ENCODE measurements at regions not wholly inside any gene's neighbourhood (a gene's known extent, or its start where the extent isn't known, plus 50 kb on each side); places are given as distances from the start of the nearest gene placed in this dataset.
"Not testable (repeated sequence)": the region's sequence is repeated elsewhere in the genome, so short reads cannot be mapped to it uniquely, and the experiment has no call there.

DNA sequence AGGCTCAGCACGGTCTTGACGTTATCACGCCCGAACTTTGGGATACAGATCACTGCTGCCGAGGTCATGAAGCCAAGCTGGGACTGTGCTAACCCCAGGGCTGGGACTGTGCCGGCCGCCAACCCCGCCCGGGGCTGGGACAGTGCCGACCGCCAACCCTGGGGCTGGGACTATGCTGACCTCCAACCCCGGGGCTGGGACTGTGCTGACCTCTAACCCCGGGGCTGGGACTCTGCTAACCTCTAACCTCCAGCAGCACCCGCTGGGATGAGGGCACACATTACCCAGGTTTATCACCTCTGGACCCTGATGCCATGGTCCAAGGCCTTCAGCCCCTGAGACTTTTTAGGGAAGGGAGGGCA lies 129.7 kb downstream of the IGLL1 start:
- TF ChIP-seq EZH2 (IDR thresholded peaks at IDR 0.05; ENCODE audit: borderline replicate concordance, low read depth, low read length, poor library complexity, severe bottlenecking), result no peak
- TF ChIP-seq, protein P1, sequence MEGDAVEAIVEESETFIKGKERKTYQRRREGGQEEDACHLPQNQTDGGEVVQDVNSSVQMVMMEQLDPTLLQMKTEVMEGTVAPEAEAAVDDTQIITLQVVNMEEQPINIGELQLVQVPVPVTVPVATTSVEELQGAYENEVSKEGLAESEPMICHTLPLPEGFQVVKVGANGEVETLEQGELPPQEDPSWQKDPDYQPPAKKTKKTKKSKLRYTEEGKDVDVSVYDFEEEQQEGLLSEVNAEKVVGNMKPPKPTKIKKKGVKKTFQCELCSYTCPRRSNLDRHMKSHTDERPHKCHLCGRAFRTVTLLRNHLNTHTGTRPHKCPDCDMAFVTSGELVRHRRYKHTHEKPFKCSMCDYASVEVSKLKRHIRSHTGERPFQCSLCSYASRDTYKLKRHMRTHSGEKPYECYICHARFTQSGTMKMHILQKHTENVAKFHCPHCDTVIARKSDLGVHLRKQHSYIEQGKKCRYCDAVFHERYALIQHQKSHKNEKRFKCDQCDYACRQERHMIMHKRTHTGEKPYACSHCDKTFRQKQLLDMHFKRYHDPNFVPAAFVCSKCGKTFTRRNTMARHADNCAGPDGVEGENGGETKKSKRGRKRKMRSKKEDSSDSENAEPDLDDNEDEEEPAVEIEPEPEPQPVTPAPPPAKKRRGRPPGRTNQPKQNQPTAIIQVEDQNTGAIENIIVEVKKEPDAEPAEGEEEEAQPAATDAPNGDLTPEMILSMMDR (conservative IDR thresholded peaks at IDR 0.05; ENCODE audit: low read depth, low read length), result no peak
- no peaks in the 10 kb centered on the region for H3K27me3 ChIP-seq (replicated peaks; ENCODE audit: insufficient read depth, low read depth, low read length, poor library complexity)
- CTCF ChIA-PET, result no interaction called here
- no peaks in the 10 kb centered on the region for H3K9me3 ChIP-seq (ENCODE audit: low read depth, low read length, poor library complexity, severe bottlenecking)
- H3K4me1 ChIP-seq (ENCODE audit: insufficient read depth, low read length, poor library complexity, severe bottlenecking), result no peaks in the 10 kb centered on the region
- no TSS peak for BruUV-seq (replicated peaks)
- DNase-seq (ENCODE audit: low spot score), result no peak
- H3K27ac ChIP-seq (ENCODE audit: low read depth, low read length, poor library complexity, severe bottlenecking), result no peak overlapping the region
- no peak overlapping the region for H3K4me3 ChIP-seq (ENCODE audit: low read depth, low read length, poor library complexity, severe bottlenecking)
- POLR2A ChIA-PET (ENCODE audit: low non-redundant PET), result no interaction called here
- no peaks in the 10 kb centered on the region for H3K36me3 ChIP-seq (ENCODE audit: insufficient read depth, low read length, poor library complexity, severe bottlenecking)
- intact Hi-C loops (cut with micrococcal nuclease; ENCODE audit: unreplicated experiment), result no loop called here

DNA sequence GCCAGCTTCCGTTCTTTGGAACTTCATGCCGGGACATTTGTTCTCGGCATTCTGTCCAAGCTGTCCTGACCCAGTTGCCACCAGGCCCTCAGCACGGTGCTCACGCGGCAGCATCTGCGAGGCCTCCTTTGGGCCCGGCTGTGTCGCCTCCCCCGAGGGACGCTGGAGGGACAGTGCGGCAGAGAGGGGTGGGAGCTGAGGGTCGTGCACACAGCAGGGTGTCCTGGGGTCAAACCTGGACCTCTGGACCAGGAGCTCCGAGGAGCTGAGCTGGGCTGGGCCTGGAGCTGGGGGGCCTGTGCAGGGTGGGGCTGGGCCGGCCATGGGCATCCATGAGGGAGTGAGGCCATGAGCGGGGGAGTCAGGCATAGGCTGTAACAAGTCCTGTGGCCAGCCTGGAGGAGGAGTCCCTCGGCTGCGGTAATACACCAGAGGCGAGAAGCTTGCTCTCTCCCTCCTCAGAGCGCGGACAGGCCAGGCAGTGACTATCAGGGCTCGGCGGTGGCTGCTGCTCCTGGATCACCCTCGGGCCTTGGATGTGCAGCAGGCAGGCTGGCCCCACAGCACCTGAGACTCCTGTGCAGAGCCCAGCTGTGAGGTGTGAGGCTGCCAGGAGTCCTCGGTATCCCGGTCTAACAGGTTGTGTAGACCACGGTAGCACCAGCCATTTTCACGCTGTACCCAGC lies 130.2 kb downstream of the IGLL1 start:
- H3K27me3 ChIP-seq (replicated peaks; ENCODE audit: insufficient read depth, low read depth, low read length, poor library complexity); CTCF ChIA-PET; BruUV-seq (replicated peaks); POLR2A ChIA-PET (ENCODE audit: low non-redundant PET); H3K36me3 ChIP-seq (ENCODE audit: insufficient read depth, low read length, poor library complexity, severe bottlenecking); intact Hi-C loops (cut with micrococcal nuclease; ENCODE audit: unreplicated experiment); DNase-seq (ENCODE audit: low spot score); H3K4me1 ChIP-seq (ENCODE audit: insufficient read depth, low read length, poor library complexity, severe bottlenecking); H3K4me3 ChIP-seq (ENCODE audit: low read depth, low read length, poor library complexity, severe bottlenecking); H3K9me3 ChIP-seq (ENCODE audit: low read depth, low read length, poor library complexity, severe bottlenecking); H3K27ac ChIP-seq (ENCODE audit: low read depth, low read length, poor library complexity, severe bottlenecking): not testable (repeated sequence)

DNA sequence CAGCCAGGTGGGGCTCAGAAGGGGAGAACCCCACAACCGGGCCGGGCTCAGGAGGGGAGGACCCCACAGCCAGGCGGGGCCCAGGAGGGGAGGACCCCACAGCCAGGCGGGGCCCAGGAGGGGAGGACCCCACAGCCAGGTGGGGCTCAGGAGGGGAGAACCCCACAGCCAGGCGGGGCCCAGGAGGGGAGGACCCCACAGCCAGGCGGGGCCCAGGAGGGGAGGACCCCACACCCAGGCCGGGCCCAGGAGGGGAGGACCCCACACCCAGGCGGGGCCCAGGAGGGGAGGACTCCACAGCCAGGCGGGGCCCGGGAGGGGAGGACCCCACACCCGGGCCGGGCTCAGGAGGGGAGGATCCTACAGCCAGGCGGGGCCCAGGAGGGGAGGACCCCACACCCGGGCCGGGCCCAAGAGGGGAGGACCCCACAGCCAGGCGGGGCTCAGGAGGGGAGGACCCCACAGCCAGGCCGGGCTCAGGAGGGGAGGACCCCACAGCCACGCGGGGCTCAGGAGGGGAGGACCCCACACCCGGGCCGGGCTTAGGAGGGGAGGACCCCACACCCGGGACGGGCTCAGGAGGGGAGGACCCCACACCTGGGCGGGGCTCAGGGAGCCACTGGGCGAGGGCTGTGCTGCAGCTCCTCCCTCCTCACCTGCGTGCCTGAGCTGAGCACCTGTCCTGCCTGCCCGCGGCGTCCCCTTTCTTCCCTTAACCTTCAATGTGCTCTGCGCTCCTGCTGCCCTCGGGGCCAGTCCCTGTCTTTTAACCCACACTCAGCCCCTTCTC lies 131.4 kb downstream of the IGLL1 start:
- CTCF ChIA-PET; DNase-seq (ENCODE audit: low spot score); H3K4me3 ChIP-seq (ENCODE audit: low read depth, low read length, poor library complexity, severe bottlenecking); H3K4me1 ChIP-seq (ENCODE audit: insufficient read depth, low read length, poor library complexity, severe bottlenecking); H3K9me3 ChIP-seq (ENCODE audit: low read depth, low read length, poor library complexity, severe bottlenecking); BruUV-seq (replicated peaks); H3K27ac ChIP-seq (ENCODE audit: low read depth, low read length, poor library complexity, severe bottlenecking); H3K36me3 ChIP-seq (ENCODE audit: insufficient read depth, low read length, poor library complexity, severe bottlenecking); intact Hi-C loops (cut with micrococcal nuclease; ENCODE audit: unreplicated experiment); H3K27me3 ChIP-seq (replicated peaks; ENCODE audit: insufficient read depth, low read depth, low read length, poor library complexity); POLR2A ChIA-PET (ENCODE audit: low non-redundant PET): not testable (repeated sequence)

DNA sequence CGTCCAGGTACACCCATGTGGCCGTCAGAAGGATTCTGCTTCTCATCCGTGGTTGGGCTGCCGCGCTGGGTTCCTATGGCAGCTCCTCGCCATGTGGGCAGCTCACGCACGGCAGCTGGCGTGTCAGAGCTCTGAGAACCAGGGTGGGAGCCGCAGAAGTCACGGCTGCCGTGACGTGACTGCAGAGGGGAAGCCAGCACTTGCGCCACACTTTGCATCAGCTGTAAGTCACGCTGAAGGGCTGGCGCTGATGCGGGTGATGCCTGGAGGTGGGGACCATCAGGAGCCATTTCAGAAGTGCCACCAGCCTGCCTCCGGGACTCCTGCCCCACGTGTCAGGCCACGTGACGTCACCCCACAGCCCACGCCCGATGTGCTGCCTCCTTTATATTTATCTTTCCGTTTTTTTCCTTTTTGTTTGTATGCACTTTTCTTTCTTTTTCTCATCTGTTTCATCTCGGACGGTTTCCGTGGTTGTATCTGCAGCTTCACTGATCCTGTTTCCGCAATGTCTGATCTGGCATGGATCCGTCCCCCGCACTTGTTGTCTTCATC lies 133.2 kb downstream of the IGLL1 start:
- no peak for DNase-seq (ENCODE audit: low spot score)
- no peaks in the 10 kb centered on the region for H3K36me3 ChIP-seq (ENCODE audit: insufficient read depth, low read length, poor library complexity, severe bottlenecking)
- H3K27me3 ChIP-seq (replicated peaks; ENCODE audit: insufficient read depth, low read depth, low read length, poor library complexity), result no peaks in the 10 kb centered on the region
- no peak overlapping the region for H3K4me3 ChIP-seq (ENCODE audit: low read depth, low read length, poor library complexity, severe bottlenecking)
- intact Hi-C loops (cut with micrococcal nuclease; ENCODE audit: unreplicated experiment), result no loop called here
- no peaks in the 10 kb centered on the region for H3K4me1 ChIP-seq (ENCODE audit: insufficient read depth, low read length, poor library complexity, severe bottlenecking)
- CTCF ChIA-PET, result no interaction called here
- POLR2A ChIA-PET (ENCODE audit: low non-redundant PET), result no interaction called here
- H3K9me3 ChIP-seq (ENCODE audit: low read depth, low read length, poor library complexity, severe bottlenecking), result no peaks in the 10 kb centered on the region
- TF ChIP-seq EZH2 (IDR thresholded peaks at IDR 0.05; ENCODE audit: borderline replicate concordance, low read depth, low read length, poor library complexity, severe bottlenecking), result no peak
- TF ChIP-seq, protein P1 (conservative IDR thresholded peaks at IDR 0.05; ENCODE audit: low read depth, low read length), result no peak
- H3K27ac ChIP-seq (ENCODE audit: low read depth, low read length, poor library complexity, severe bottlenecking), result no peak overlapping the region
- BruUV-seq (replicated peaks), result no TSS peak

DNA sequence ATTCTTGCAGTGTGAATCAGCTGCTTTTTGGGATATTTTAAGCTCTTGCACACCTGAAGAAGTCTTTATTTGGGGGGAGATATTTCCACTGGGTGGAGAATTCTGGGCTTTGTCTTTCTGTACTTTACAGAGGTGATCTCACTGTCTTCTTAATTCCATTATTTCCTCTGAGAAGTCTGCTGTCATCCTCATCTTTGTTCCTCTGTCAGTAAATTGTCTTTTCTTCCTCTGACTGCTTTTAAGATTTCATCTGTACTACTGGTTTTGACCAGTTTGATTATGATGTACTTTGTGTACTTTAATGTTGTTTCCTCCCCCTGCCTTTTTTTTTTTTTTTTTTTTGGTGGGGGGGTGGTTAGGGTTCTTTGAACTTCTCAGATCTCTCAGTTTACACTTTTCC lies 133.9 kb downstream of the IGLL1 start:
- POLR2A ChIA-PET (ENCODE audit: low non-redundant PET); DNase-seq (ENCODE audit: low spot score); H3K4me1 ChIP-seq (ENCODE audit: insufficient read depth, low read length, poor library complexity, severe bottlenecking); H3K27ac ChIP-seq (ENCODE audit: low read depth, low read length, poor library complexity, severe bottlenecking); intact Hi-C loops (cut with micrococcal nuclease; ENCODE audit: unreplicated experiment); H3K27me3 ChIP-seq (replicated peaks; ENCODE audit: insufficient read depth, low read depth, low read length, poor library complexity); H3K36me3 ChIP-seq (ENCODE audit: insufficient read depth, low read length, poor library complexity, severe bottlenecking); BruUV-seq (replicated peaks); H3K4me3 ChIP-seq (ENCODE audit: low read depth, low read length, poor library complexity, severe bottlenecking); CTCF ChIA-PET; H3K9me3 ChIP-seq (ENCODE audit: low read depth, low read length, poor library complexity, severe bottlenecking): not testable (repeated sequence)

DNA sequence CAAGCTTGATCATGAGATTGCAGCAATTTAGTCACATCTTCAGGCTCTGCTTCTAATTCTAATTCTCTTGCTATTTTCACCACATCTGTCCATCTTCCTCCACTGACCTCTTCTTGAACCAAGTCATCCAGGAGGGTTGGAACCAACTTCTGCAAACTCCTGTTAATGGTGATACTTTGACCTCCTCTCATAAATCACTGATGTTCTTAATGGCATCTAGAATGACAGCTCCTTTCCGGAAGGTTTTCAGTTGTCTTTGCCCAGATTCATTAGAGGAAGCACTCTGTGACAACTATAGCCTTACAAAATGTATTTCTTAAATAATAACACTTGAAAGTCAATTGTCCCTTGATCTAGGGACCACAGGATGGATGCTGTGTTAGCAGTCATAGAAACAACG lies 136.2 kb downstream of the IGLL1 start:
- H3K27me3 ChIP-seq (replicated peaks; ENCODE audit: insufficient read depth, low read depth, low read length, poor library complexity); DNase-seq (ENCODE audit: low spot score); H3K9me3 ChIP-seq (ENCODE audit: low read depth, low read length, poor library complexity, severe bottlenecking); H3K4me1 ChIP-seq (ENCODE audit: insufficient read depth, low read length, poor library complexity, severe bottlenecking); H3K27ac ChIP-seq (ENCODE audit: low read depth, low read length, poor library complexity, severe bottlenecking); POLR2A ChIA-PET (ENCODE audit: low non-redundant PET); CTCF ChIA-PET; H3K36me3 ChIP-seq (ENCODE audit: insufficient read depth, low read length, poor library complexity, severe bottlenecking); intact Hi-C loops (cut with micrococcal nuclease; ENCODE audit: unreplicated experiment); BruUV-seq (replicated peaks); H3K4me3 ChIP-seq (ENCODE audit: low read depth, low read length, poor library complexity, severe bottlenecking): not testable (repeated sequence)
